Neutrophil (primary cell): ENCODE measurements at regions not wholly inside any gene's neighbourhood (a gene's known extent, or its start where the extent isn't known, plus 50 kb on each side); places are given as distances from the start of the nearest gene placed in this dataset.

Experiments used
- H3K27ac ChIP-seq: fragments of 200-600 bp; sonication (generic); 2 replicates; pipeline ENCODE4 v1.5.1; 2016; ENCODE audit warnings: mild to moderate bottlenecking, moderate library complexity
- H3K27me3 ChIP-seq: fragments of 200-600 bp; sonication (generic); 2 replicates; pipeline ENCODE4 v1.6.0; 2016; ENCODE audit warnings: mild to moderate bottlenecking
- H3K36me3 ChIP-seq: fragments of 200-600 bp; sonication (generic); 2 replicates; pipeline ENCODE4 v1.5.1; 2017
- H3K4me1 ChIP-seq, 2 experiments: fragments of 200-600 bp in 1 of 2; sonication (generic) in 1 of 2; 1 replicate in 1 of 2; 2 replicates in 1 of 2; pipeline versions ENCODE4 v1.5.1 to v1.6.1; 2013 to 2016; ENCODE audit warnings: low read depth in 1 of 2, low read length in 1 of 2, mild to moderate bottlenecking in 1 of 2, moderate library complexity in 1 of 2; ENCODE audit not compliant: control insufficient read depth in 1 of 2, insufficient read depth in 1 of 2
- H3K4me3 ChIP-seq, 2 experiments: fragments of 200-600 bp in 1 of 2; sonication (generic) in 1 of 2; 1 replicate in 1 of 2; 2 replicates in 1 of 2; pipeline ENCODE4 v1.5.1; 2013 to 2016; ENCODE audit warnings: low read depth in 1 of 2, low read length in 1 of 2, mild to moderate bottlenecking in 1 of 2, moderate library complexity in 1 of 2
- H3K9me3 ChIP-seq: fragments of 200-600 bp; sonication (generic); 2 replicates; pipeline ENCODE4 v1.5.1; 2016
- CTCF ChIP-seq: fragments of 200-600 bp; sonication (generic); IDR thresholded peaks from 2 replicates; pipeline ENCODE4 v1.5.1; 2016; ENCODE audit warnings: antibody characterized with exemption

GRCh38 chr1:221309723-221310122, 430.5 kb downstream of the HLX start:
- Histone ChIP-seq H3K4me3 (no peak overlapping the region), H3K4me1 (no peaks in the 10 kb centered on the region), H3K9me3 (no peaks in the 10 kb centered on the region), H3K27ac (no peak overlapping the region), H3K27me3 (no peaks in the 10 kb centered on the region), H3K36me3 (no peaks in the 10 kb centered on the region)
- no peak for TF ChIP-seq CTCF

GRCh38 chr1:221310180-221310579, 430.9 kb downstream of the HLX start:
- no peaks in the 10 kb centered on the region for H3K27me3 ChIP-seq
- no peak for TF ChIP-seq CTCF
- no peaks in the 10 kb centered on the region for H3K4me1 ChIP-seq
- no peak overlapping the region for H3K4me3 ChIP-seq
- no peaks in the 10 kb centered on the region for H3K9me3 ChIP-seq
- no peaks in the 10 kb centered on the region for H3K36me3 ChIP-seq
- no peak overlapping the region for H3K27ac ChIP-seq

GRCh38 chr1:221315330-221315729, 426.6 kb downstream of the DUSP10 start:
- Histone ChIP-seq H3K4me1 (no peaks in the 10 kb centered on the region), H3K27ac (no peak overlapping the region), H3K9me3 (no peaks in the 10 kb centered on the region), H3K4me3 (no peak overlapping the region), H3K36me3 (no peaks in the 10 kb centered on the region), H3K27me3 (no peaks in the 10 kb centered on the region)
- TF ChIP-seq CTCF, result no peak

GRCh38 chr1:221316491-221317056, 425.3 kb downstream of the DUSP10 start:
- TF ChIP-seq CTCF, result no peak
- Histone ChIP-seq H3K27ac (no peak overlapping the region), H3K27me3 (no peaks in the 10 kb centered on the region), H3K4me3 (no peak overlapping the region), H3K9me3 (no peaks in the 10 kb centered on the region), H3K4me1 (no peaks in the 10 kb centered on the region), H3K36me3 (no peaks in the 10 kb centered on the region)

- Histone ChIP-seq H3K27me3 (no peaks in the 10 kb centered on the region), H3K4me3 (no peak overlapping the region), H3K4me1 (no peaks in the 10 kb centered on the region), H3K36me3 (no peaks in the 10 kb centered on the region), H3K9me3 (no peaks in the 10 kb centered on the region), H3K27ac (no peak overlapping the region)
- TF ChIP-seq CTCF, result no peak
These were observed 424.4 kb downstream of the DUSP10 start for GRCh38 chr1:221317537-221317936.

- Histone ChIP-seq H3K36me3 (no peaks in the 10 kb centered on the region), H3K27me3 (no peaks in the 10 kb centered on the region), H3K27ac (no peak overlapping the region), H3K4me1 (no peaks in the 10 kb centered on the region), H3K9me3 (peaks cover 4% of the 10 kb centered on the region), H3K4me3 (no peak overlapping the region)
- no peak for TF ChIP-seq CTCF
These were observed 413.9 kb downstream of the DUSP10 start for GRCh38 chr1:221327954-221328353.
